HG03064 (cell line): ENCODE measurements at regions not wholly inside any gene's neighbourhood (a gene's known extent, or its start where the extent isn't known, plus 50 kb on each side); places are given as distances from the start of the nearest gene placed in this dataset.

Source experiments
- ATAC-seq: cut with Tn5 transposase; IDR thresholded peaks from one replicate; pipeline ENCODE4 v1.9.1; 2021; ENCODE audit warnings: low read depth; ENCODE audit not compliant: unreplicated experiment

- no peak for ATAC-seq
These were observed 525.2 kb upstream of the PSMD7 start for GRCh38 chr16:73771196-73772064.

GRCh38 chr16:73768786-73769203, 527.8 kb upstream of the PSMD7 start:
- ATAC-seq, result no peak

- no peak for ATAC-seq
These were observed 532.3 kb upstream of the PSMD7 start for GRCh38 chr16:73764321-73764720.

- ATAC-seq, result no peak
These were observed 540.1 kb upstream of the PSMD7 start for GRCh38 chr16:73756289-73757178.

GRCh38 chr16:73753931-73754330, 542.7 kb upstream of the PSMD7 start:
- no peak for ATAC-seq

- no peak for ATAC-seq
These were observed 546.0 kb upstream of the PSMD7 start for GRCh38 chr16:73750639-73751038.

GRCh38 chr16:73747328-73747727, 549.3 kb upstream of the PSMD7 start:
- no peak for ATAC-seq

GRCh38 chr16:73746554-73746953, 550.1 kb upstream of the PSMD7 start:
- no peak for ATAC-seq

GRCh38 chr16:73743665-73744496, 552.7 kb upstream of the PSMD7 start:
- ATAC-seq, result no peak

GRCh38 chr16:73739049-73739769, 557.4 kb upstream of the PSMD7 start:
- no peak for ATAC-seq

GRCh38 chr16:73738266-73738665, 558.3 kb upstream of the PSMD7 start:
- ATAC-seq, result no peak

GRCh38 chr16:73737637-73738036, 559.0 kb upstream of the PSMD7 start:
- no peak for ATAC-seq

- ATAC-seq, result no peak
These were observed 560.7 kb upstream of the PSMD7 start for GRCh38 chr16:73735954-73736353.

GRCh38 chr16:73735018-73735417, 561.6 kb upstream of the PSMD7 start:
- ATAC-seq, result no peak

GRCh38 chr16:73732681-73733080, 563.9 kb upstream of the PSMD7 start:
- ATAC-seq, result no peak

- no peak for ATAC-seq
These were observed 564.5 kb upstream of the PSMD7 start for GRCh38 chr16:73732143-73732542.

GRCh38 chr16:73730481-73731090, 566.0 kb upstream of the PSMD7 start:
- ATAC-seq, result no peak

- no peak for ATAC-seq
These were observed 571.5 kb upstream of the PSMD7 start for GRCh38 chr16:73725156-73725555.

- no peak for ATAC-seq
These were observed 572.1 kb upstream of the PSMD7 start for GRCh38 chr16:73724503-73724902.
